Adrenal gland (tissue), 5 donors: ENCODE measurements at regions not wholly inside any gene's neighbourhood (a gene's known extent, or its start where the extent isn't known, plus 50 kb on each side); places are given as distances from the start of the nearest gene placed in this dataset.
"Not testable (repeated sequence)": the region's sequence is repeated elsewhere in the genome, so short reads cannot be mapped to it uniquely, and the experiment has no call there.

Experiments used
- POLR2A ChIP-seq, 2 donors: fragments of 450-650 bp; IDR thresholded peaks; one replicate each; pipeline ENCODE4 v1.6.1; 2017; ENCODE audit warnings: antibody characterized with exemption in 2 of 2, mild to moderate bottlenecking in 2 of 2, moderate library complexity in 1 of 2
- TF ChIP-seq, protein P1 (sequence below), 6 experiments: fragments of 450-650 bp in 4 of 6; fragments of 200-600 bp in 2 of 6; sonication (generic) in 1 of 6; IDR thresholded peaks; 1 replicate in 5 of 6; 2 replicates in 1 of 6; pipeline versions ENCODE4 v1.5.1 to v1.8.0; 2016 to 2021; ENCODE audit warnings: antibody characterized with exemption in 6 of 6, mild to moderate bottlenecking in 2 of 6, moderate library complexity in 1 of 6
- donor health status: DM: no; HTN: no; CAD: no.

DNA sequence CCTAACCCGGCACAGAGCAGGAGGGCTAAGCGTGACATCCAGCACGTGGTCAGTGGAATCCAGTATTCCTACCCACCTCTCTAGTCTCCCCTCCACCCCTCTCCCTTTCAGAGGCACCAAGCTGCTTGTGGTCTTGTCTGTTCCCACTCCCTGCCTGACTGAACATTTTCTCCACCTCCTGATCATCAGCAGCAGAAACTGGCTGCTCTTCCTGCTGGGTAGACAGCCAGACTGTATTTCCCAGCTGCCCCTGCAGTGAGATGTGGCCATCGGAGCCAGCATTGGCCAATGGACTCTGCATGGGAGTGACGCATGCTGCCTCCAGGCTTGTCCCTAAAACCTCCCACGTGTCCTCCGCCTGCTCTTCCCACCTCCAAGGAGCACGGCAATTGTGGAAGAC lies 143.8 kb downstream of the OR4F15 start:
- TF ChIP-seq, protein P1, sequence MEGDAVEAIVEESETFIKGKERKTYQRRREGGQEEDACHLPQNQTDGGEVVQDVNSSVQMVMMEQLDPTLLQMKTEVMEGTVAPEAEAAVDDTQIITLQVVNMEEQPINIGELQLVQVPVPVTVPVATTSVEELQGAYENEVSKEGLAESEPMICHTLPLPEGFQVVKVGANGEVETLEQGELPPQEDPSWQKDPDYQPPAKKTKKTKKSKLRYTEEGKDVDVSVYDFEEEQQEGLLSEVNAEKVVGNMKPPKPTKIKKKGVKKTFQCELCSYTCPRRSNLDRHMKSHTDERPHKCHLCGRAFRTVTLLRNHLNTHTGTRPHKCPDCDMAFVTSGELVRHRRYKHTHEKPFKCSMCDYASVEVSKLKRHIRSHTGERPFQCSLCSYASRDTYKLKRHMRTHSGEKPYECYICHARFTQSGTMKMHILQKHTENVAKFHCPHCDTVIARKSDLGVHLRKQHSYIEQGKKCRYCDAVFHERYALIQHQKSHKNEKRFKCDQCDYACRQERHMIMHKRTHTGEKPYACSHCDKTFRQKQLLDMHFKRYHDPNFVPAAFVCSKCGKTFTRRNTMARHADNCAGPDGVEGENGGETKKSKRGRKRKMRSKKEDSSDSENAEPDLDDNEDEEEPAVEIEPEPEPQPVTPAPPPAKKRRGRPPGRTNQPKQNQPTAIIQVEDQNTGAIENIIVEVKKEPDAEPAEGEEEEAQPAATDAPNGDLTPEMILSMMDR (IDR thresholded peaks at IDR 0.05): not testable (repeated sequence)
- not testable (repeated sequence) for TF ChIP-seq POLR2A (IDR thresholded peaks at IDR 0.05)
